DMS 273 treated with DMSO at 0.1 percent for 48 hours (cell line): ENCODE measurements at regions not wholly inside any gene's neighbourhood (a gene's known extent, or its start where the extent isn't known, plus 50 kb on each side); places are given as distances from the start of the nearest gene placed in this dataset.
"Not testable (repeated sequence)": the region's sequence is repeated elsewhere in the genome, so short reads cannot be mapped to it uniquely, and the experiment has no call there.

ENCODE experiments used
- DNase-seq: peaks from one replicate; lab custom pipeline; 2025; lab: John Stamatoyannopoulos, UW

GRCh38 chr16:29199626-29200025, 206.9 kb downstream of the NPIPB11 start:
- not testable (repeated sequence) for DNase-seq

- no peak for DNase-seq
These were observed 207.6 kb downstream of the NPIPB11 start for GRCh38 chr16:29198731-29199521.

- DNase-seq = no peak
These were observed 208.3 kb downstream of the NPIPB11 start for GRCh38 chr16:29198231-29198630.

GRCh38 chr16:29197494-29198100, 208.9 kb downstream of the NPIPB11 start:
- DNase-seq = not testable (repeated sequence)

- not testable (repeated sequence) for DNase-seq
These were observed 209.8 kb downstream of the NPIPB11 start for GRCh38 chr16:29196746-29197145.

- DNase-seq = not testable (repeated sequence)
These were observed 210.4 kb downstream of the LAT start for GRCh38 chr16:29195116-29195872.

- DNase-seq = not testable (repeated sequence)
These were observed 209.5 kb downstream of the LAT start for GRCh38 chr16:29194185-29194844.

- not testable (repeated sequence) for DNase-seq
These were observed 208.8 kb downstream of the LAT start for GRCh38 chr16:29193634-29194033.

- DNase-seq = not testable (repeated sequence)
These were observed 208.4 kb downstream of the LAT start for GRCh38 chr16:29193248-29193574.

GRCh38 chr16:29192329-29193247, 207.7 kb downstream of the LAT start:
- no peak for DNase-seq

- DNase-seq = not testable (repeated sequence)
These were observed 206.9 kb downstream of the LAT start for GRCh38 chr16:29191636-29192180.

GRCh38 chr16:29190553-29191431, 205.9 kb downstream of the LAT start:
- DNase-seq = not testable (repeated sequence)

- not testable (repeated sequence) for DNase-seq
These were observed 204.0 kb downstream of the LAT start for GRCh38 chr16:29188806-29189205.

GRCh38 chr16:29186306-29187220, 201.7 kb downstream of the LAT start:
- DNase-seq = not testable (repeated sequence)

GRCh38 chr16:29185872-29186271, 201.0 kb downstream of the LAT start:
- not testable (repeated sequence) for DNase-seq

- DNase-seq = not testable (repeated sequence)
These were observed 200.0 kb downstream of the LAT start for GRCh38 chr16:29184738-29185438.

GRCh38 chr16:29182940-29183868, 198.4 kb downstream of the LAT start:
- DNase-seq = not testable (repeated sequence)
